ENCODE measurements at regions not wholly inside any gene's neighbourhood (a gene's known extent, or its start where the extent isn't known, plus 50 kb on each side); places are given as distances from the start of the nearest gene placed in this dataset.

- H3K36me3 ChIP-seq (ENCODE audit: control insufficient read depth in 2 of 2, extremely low read depth in 1 of 2, insufficient read depth in 2 of 2, low read length in 2 of 2): peaks cover 8 to 11% of the 10 kb centered on the region in 2 experiments
These were observed 55.2 kb upstream of the STXBP1 start for GRCh38 chr9:127556871-127557270.

GRCh38 chr9:127557466-127557869, 54.6 kb upstream of the STXBP1 start:
- no peaks in the 10 kb centered on the region for H3K27me3 ChIP-seq (ENCODE audit: control insufficient read depth in 2 of 2, insufficient read depth in 2 of 2, low read length in 2 of 2)
- H3K4me3 ChIP-seq (replicated peaks in 1 of 3; ENCODE audit: insufficient read depth in 1 of 3, low read depth in 1 of 3, low read length in 3 of 3): no peak overlapping the region
- ChIA-PET CTCF (interaction anchor here (1.0 to 4.0 kb wide), 10 partner anchors 11 to 106 kb away, joined by 3 to 21 read pairs (median 6); partner anchors contain the start of genes LRSAM1 and RPL12), POLR2A (interaction anchor here (0.6 kb wide), 1 partner anchor 27 kb away, joined by 3 read pairs; no protein-coding TSS in a partner anchor)
- dilution Hi-C loops (cut with MboI; ENCODE audit: extremely low pct_ligation_motif_present, low sequenced_read_pairs): no loop called here
- FAIRE-seq (peak; percentile 89), DNase-seq (ENCODE audit: low read depth, low spot score) (no peak)
- no peak overlapping the region for H3K4me2 ChIP-seq (ENCODE audit: insufficient read depth, low read length)
- H3K79me2 ChIP-seq (ENCODE audit: control insufficient read depth, insufficient read depth, low read length): peaks cover 90% of the 10 kb centered on the region
- intact Hi-C loops (cut with micrococcal nuclease): loop anchor here (1.0 kb wide), 1 partner anchor 22 kb away; no protein-coding TSS in a partner anchor
- no peaks in the 10 kb centered on the region for H3K9me3 ChIP-seq (replicated peaks; ENCODE audit: control insufficient read depth, insufficient read depth, low read length)
- no peaks in the 10 kb centered on the region for H4K20me1 ChIP-seq (replicated peaks; ENCODE audit: control insufficient read depth, extremely low read depth, insufficient read depth, low read length)
- no peak for TF ChIP-seq GATA2 (IDR thresholded peaks at IDR 0.05; ENCODE audit: insufficient read depth, insufficient read length, low read depth, low read length)
- peak; percentile 46 for TF ChIP-seq POLR2AphosphoS5 (IDR thresholded peaks at IDR 0.05; ENCODE audit: insufficient read depth, low read depth, low read length)
- no TSS peak for BruUV-seq (replicated peaks)
- H3K9ac ChIP-seq (replicated peaks; ENCODE audit: extremely low read depth, insufficient read depth, low read length): peak overlapping the region; percentile 7
- H3K9me1 ChIP-seq (replicated peaks; ENCODE audit: control insufficient read depth, extremely low read depth, insufficient read depth, low read length): no peaks in the 10 kb centered on the region
- no peak overlapping the region for H2AFZ ChIP-seq (ENCODE audit: low read depth, low read length)
- peak overlapping the region; percentile 57 for H3K27ac ChIP-seq (ENCODE audit: insufficient read depth, low read depth, low read length)
- peaks cover 8 to 11% of the 10 kb centered on the region in 2 experiments for H3K36me3 ChIP-seq (ENCODE audit: control insufficient read depth in 2 of 2, extremely low read depth in 1 of 2, insufficient read depth in 2 of 2, low read length in 2 of 2)
- H3K4me1 ChIP-seq (ENCODE audit: control insufficient read depth, extremely low read depth, insufficient read depth, low read length): peaks cover 71% of the 10 kb centered on the region

More at GRCh38 chr9:127556871-127557270, 55.2 kb upstream of the STXBP1 start:
- Histone ChIP-seq H3K9me1 (replicated peaks; ENCODE audit: control insufficient read depth, extremely low read depth, insufficient read depth, low read length) (no peaks in the 10 kb centered on the region), H2AFZ (ENCODE audit: low read depth, low read length) (no peak overlapping the region), H3K4me3 (replicated peaks in 1 of 3; ENCODE audit: insufficient read depth in 1 of 3, low read depth in 1 of 3, low read length in 3 of 3) (no peak overlapping the region), H4K20me1 (replicated peaks; ENCODE audit: control insufficient read depth, extremely low read depth, insufficient read depth, low read length) (no peaks in the 10 kb centered on the region), H3K27me3 (ENCODE audit: control insufficient read depth in 2 of 2, insufficient read depth in 2 of 2, low read length in 2 of 2) (no peaks in the 10 kb centered on the region), H3K9me3 (replicated peaks; ENCODE audit: control insufficient read depth, insufficient read depth, low read length) (no peaks in the 10 kb centered on the region), H3K4me1 (ENCODE audit: control insufficient read depth, extremely low read depth, insufficient read depth, low read length) (peaks cover 65% of the 10 kb centered on the region), H3K4me2 (ENCODE audit: insufficient read depth, low read length) (no peak overlapping the region), H3K79me2 (ENCODE audit: control insufficient read depth, insufficient read depth, low read length) (peaks cover 96% of the 10 kb centered on the region), H3K9ac (replicated peaks; ENCODE audit: extremely low read depth, insufficient read depth, low read length) (no peak overlapping the region), H3K27ac (ENCODE audit: insufficient read depth, low read depth, low read length) (peak overlapping the region; percentile 3)
- BruUV-seq (replicated peaks): no TSS peak
- ChIA-PET POLR2A (interaction anchor here (0.6 to 2.0 kb wide), 2 partner anchors 22 to 27 kb away, joined by 3 to 8 read pairs; no protein-coding TSS in a partner anchor), CTCF (interaction anchor here (1.0 to 4.0 kb wide), 8 partner anchors 11 to 36 kb away, joined by 3 to 21 read pairs (median 8); a partner anchor contains a TSS)
- dilution Hi-C loops (cut with MboI; ENCODE audit: extremely low pct_ligation_motif_present, low sequenced_read_pairs): no loop called here
- FAIRE-seq (no peak), DNase-seq (ENCODE audit: low read depth, low spot score) (no peak)
- TF ChIP-seq POLR2AphosphoS5 (IDR thresholded peaks at IDR 0.05; ENCODE audit: insufficient read depth, low read depth, low read length) (no peak), MAX (IDR thresholded peaks at IDR 0.05; ENCODE audit: insufficient read depth, insufficient read length) (no peak)
- intact Hi-C loops (cut with micrococcal nuclease): loop anchor here (1.0 kb wide), 3 partner anchors 12 to 36 kb away; no protein-coding TSS in a partner anchor

Data from endothelial cell of umbilical vein (primary cell).